Lower leg skin (tissue), 3 donors: ENCODE measurements at regions not wholly inside any gene's neighbourhood (a gene's known extent, or its start where the extent isn't known, plus 50 kb on each side); places are given as distances from the start of the nearest gene placed in this dataset.

ENCODE experiments used
- CTCF ChIP-seq, 3 donors: fragments of 450-650 bp; IDR thresholded peaks; one replicate each; pipeline ENCODE4 v1.5.1; 2016; ENCODE audit warnings: antibody characterized with exemption in 3 of 3, mild to moderate bottlenecking in 3 of 3, moderate library complexity in 2 of 3
- POLR2A ChIP-seq, 2 donors: fragments of 450-650 bp; IDR thresholded peaks; one replicate each; pipeline ENCODE4 v1.6.1; 2016 to 2017; ENCODE audit warnings: antibody characterized with exemption in 2 of 2, mild to moderate bottlenecking in 1 of 2, moderate library complexity in 1 of 2

GRCh38 chr11:106369224-106369623 lies 291.8 kb downstream of the AASDHPPT start:
- TF ChIP-seq CTCF (IDR thresholded peaks at IDR 0.05) (no peak), POLR2A (IDR thresholded peaks at IDR 0.05) (no peak)
